GM20000 (cell line): ENCODE measurements at regions not wholly inside any gene's neighbourhood (a gene's known extent, or its start where the extent isn't known, plus 50 kb on each side); places are given as distances from the start of the nearest gene placed in this dataset.

Experiments
- DNase-seq: peaks from one replicate; pipeline ENCODE4 v3.0.0; 2012; ENCODE audit warnings: low spot score
- TF ChIP-seq, protein P1 (sequence below): IDR thresholded peaks from 2 replicates; pipeline ENCODE4 v1.5.1; 2012; ENCODE audit warnings: mild to moderate bottlenecking, control low read depth; ENCODE audit errors: extremely low read depth, missing control alignments

DNA sequence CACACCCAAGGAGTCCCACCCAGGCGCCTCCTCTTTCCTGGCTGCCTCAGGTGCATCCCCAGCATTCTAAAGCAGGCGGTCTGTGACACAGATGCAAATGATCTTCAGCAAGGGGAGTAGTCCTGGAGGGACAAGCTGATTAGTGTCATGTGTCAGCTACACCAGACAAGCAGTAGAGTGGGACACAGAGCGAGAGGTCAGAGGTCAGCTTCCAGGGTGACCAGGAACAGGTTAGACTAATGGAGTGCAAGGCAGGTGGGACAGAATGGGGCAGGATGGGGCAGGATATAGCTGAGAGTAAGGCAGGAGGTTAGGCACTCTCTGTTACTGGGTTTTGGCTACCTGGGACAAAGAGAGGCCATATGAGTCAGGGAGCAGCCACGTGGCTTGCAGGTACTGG lies 534.0 kb downstream of the FUT8 start:
- DNase-seq = no peak
- TF ChIP-seq, protein P1, sequence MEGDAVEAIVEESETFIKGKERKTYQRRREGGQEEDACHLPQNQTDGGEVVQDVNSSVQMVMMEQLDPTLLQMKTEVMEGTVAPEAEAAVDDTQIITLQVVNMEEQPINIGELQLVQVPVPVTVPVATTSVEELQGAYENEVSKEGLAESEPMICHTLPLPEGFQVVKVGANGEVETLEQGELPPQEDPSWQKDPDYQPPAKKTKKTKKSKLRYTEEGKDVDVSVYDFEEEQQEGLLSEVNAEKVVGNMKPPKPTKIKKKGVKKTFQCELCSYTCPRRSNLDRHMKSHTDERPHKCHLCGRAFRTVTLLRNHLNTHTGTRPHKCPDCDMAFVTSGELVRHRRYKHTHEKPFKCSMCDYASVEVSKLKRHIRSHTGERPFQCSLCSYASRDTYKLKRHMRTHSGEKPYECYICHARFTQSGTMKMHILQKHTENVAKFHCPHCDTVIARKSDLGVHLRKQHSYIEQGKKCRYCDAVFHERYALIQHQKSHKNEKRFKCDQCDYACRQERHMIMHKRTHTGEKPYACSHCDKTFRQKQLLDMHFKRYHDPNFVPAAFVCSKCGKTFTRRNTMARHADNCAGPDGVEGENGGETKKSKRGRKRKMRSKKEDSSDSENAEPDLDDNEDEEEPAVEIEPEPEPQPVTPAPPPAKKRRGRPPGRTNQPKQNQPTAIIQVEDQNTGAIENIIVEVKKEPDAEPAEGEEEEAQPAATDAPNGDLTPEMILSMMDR = no peak

GRCh38 chr14:65948302-65948701 lies 535.8 kb downstream of the FUT8 start:
- TF ChIP-seq, protein P1 = no peak
- no peak for DNase-seq

- DNase-seq = peak; percentile 15
- TF ChIP-seq, protein P1 = no peak
These were observed 536.3 kb upstream of the CCDC196 start for GRCh38 chr14:65949711-65950516.

DNA sequence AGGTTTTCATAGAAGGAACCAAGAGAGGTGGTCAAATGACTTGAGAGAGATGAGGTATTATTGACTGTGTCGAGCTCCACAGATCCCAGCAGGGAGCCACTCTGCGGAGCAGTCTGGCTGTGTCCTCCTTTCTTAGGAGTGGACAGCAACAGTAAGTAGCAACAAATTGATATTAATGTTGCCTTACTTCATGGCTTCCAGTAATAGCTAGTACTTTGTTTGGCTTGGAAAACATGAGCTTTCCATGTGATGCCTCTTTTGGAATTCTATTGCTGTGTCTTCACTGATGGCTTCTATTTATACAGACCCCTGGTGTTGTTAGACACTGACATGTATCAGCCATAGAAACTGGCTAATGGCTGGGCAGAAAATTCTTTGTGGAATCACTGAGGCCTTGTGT lies 531.2 kb upstream of the CCDC196 start:
- TF ChIP-seq, protein P1 = no peak
- no peak for DNase-seq

DNA sequence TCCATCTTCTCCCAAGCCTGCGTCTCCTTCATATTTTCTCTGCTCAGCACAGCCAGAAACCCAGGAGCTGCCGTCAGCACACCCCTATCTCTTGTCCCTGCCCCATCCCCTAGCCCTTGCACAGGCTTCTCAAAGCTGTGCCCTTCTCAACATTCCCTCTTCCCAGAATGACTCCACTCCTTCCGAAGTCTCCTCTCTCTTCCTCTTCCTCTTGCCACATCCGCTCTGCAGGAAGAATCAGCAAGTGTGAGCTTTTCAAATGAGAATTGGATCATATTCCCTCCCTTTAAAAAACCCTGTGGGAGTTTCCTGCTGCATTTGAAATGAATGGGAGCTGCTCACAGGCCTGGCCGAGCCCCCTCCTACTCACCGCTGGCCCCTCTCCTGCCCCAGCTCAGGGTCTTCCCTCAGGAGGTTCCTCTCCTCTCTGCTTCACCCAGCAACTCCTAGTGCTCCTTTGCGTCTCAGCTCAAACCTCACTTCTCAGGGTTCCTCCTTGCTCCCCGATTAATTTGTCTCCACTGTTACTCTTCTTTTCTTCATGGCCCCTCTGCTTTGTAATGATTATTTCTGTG lies 528.5 kb upstream of the CCDC196 start:
- TF ChIP-seq, protein P1 = no peak
- no peak for DNase-seq

GRCh38 chr14:65958664-65959562 lies 527.3 kb upstream of the CCDC196 start:
- peak; percentile 52 for DNase-seq

More at GRCh38 chr14:65958664-65959562, 527.3 kb upstream of the CCDC196 start:
- TF ChIP-seq, protein P1 = no peak
